Cerebellar nuclear complex (tissue), 1 donor: ENCODE measurements at regions not wholly inside any gene's neighbourhood (a gene's known extent, or its start where the extent isn't known, plus 50 kb on each side); places are given as distances from the start of the nearest gene placed in this dataset.
A peak's percentile ranks its signal among the peaks of the same experiment; 100 is the strongest.
"Not testable (repeated sequence)": the region's sequence is repeated elsewhere in the genome, so short reads cannot be mapped to it uniquely, and the experiment has no call there.

Source experiments
- DNase-seq, 2 experiments: peaks; one replicate each; lab custom pipeline; 2025; lab: John Stamatoyannopoulos, UW

GRCh38 chr2:8118940-8119781 is 562.7 kb upstream of the ID2 start:
- no peak for DNase-seq

GRCh38 chr2:8119782-8120505 is 561.9 kb upstream of the ID2 start:
- no peak for DNase-seq

GRCh38 chr2:8120506-8120860 is 561.4 kb upstream of the ID2 start:
- no peak for DNase-seq

GRCh38 chr2:8121022-8121825 is 560.6 kb upstream of the ID2 start:
- no peak for DNase-seq

GRCh38 chr2:8121826-8122513 is 559.9 kb upstream of the ID2 start:
- no peak for DNase-seq

- no peak for DNase-seq
Observed at GRCh38 chr2:8122520-8122919, 559.3 kb upstream of the ID2 start.

- no peak for DNase-seq
Observed at GRCh38 chr2:8123464-8123863, 558.4 kb upstream of the ID2 start.

GRCh38 chr2:8125741-8126711 is 555.8 kb upstream of the ID2 start:
- DNase-seq: no peak

- no peak for DNase-seq
Observed at GRCh38 chr2:8126783-8127182, 555.1 kb upstream of the ID2 start.

GRCh38 chr2:8131423-8131822 is 550.4 kb upstream of the ID2 start:
- DNase-seq: not testable (repeated sequence)

GRCh38 chr2:8132351-8132831 is 549.5 kb upstream of the ID2 start:
- DNase-seq: peak in 1 of 2 experiments; percentile 8

- no peak for DNase-seq
Observed at GRCh38 chr2:8132879-8133278, 549.0 kb upstream of the ID2 start.

- no peak for DNase-seq
Observed at GRCh38 chr2:8133363-8133762, 548.5 kb upstream of the ID2 start.

- no peak for DNase-seq
Observed at GRCh38 chr2:8133913-8134472, 547.9 kb upstream of the ID2 start.

- DNase-seq: no peak
Observed at GRCh38 chr2:8134473-8134932, 547.4 kb upstream of the ID2 start.

GRCh38 chr2:8134985-8135682 is 546.7 kb upstream of the ID2 start:
- no peak for DNase-seq

GRCh38 chr2:8137801-8138200 is 544.1 kb upstream of the ID2 start:
- no peak for DNase-seq

- no peak for DNase-seq
Observed at GRCh38 chr2:8138525-8138922, 543.3 kb upstream of the ID2 start.

GRCh38 chr2:8138923-8139667 is 542.8 kb upstream of the ID2 start:
- DNase-seq: no peak
